ENCODE measurements at regions not wholly inside any gene's neighbourhood (a gene's known extent, or its start where the extent isn't known, plus 50 kb on each side); places are given as distances from the start of the nearest gene placed in this dataset.
A peak's percentile ranks its signal among the peaks of the same experiment; 100 is the strongest.

- Histone ChIP-seq H3K9me3 (ENCODE audit: insufficient read depth, low read depth, low read length) (no peaks in the 10 kb centered on the region), H3K79me1 (ENCODE audit: low read length) (no peaks in the 10 kb centered on the region), H2AFZ (ENCODE audit: insufficient read depth, low read length, poor library complexity) (no peak overlapping the region), H4K8ac (ENCODE audit: low read depth, low read length) (no peak overlapping the region), H3K4me2 (ENCODE audit: low read length) (no peak overlapping the region), H3K79me2 (ENCODE audit: control insufficient read depth, insufficient read depth, low read length, poor library complexity) (no peaks in the 10 kb centered on the region), H3K9ac (ENCODE audit: low read length) (no peak overlapping the region), H3K27me3 (ENCODE audit: insufficient read depth, low read length) (no peaks in the 10 kb centered on the region), H2AK5ac (ENCODE audit: low read length) (no peak overlapping the region), H3K23ac (ENCODE audit: low read length) (no peak overlapping the region), H2BK120ac (ENCODE audit: insufficient read depth, low read length, poor library complexity) (no peak overlapping the region), H4K12ac (ENCODE audit: low read depth, low read length) (no peak overlapping the region), H2BK12ac (ENCODE audit: low read length) (no peak overlapping the region), H3K4me3 (ENCODE audit: low read depth, low read length) (no peak overlapping the region), H3K14ac (ENCODE audit: low read length) (no peak overlapping the region), H3K18ac (ENCODE audit: low read length) (no peak overlapping the region), H3K4me1 (ENCODE audit: control insufficient read depth in 1 of 2, insufficient read depth in 2 of 2, low read length in 2 of 2) (peaks cover 4% of the 10 kb centered on the region in 2 experiments), H3K36me3 (ENCODE audit: control insufficient read depth in 1 of 2, insufficient read depth in 2 of 2, low read length in 2 of 2) (no peaks in the 10 kb centered on the region), H3K4ac (ENCODE audit: low read depth, low read length) (no peak overlapping the region), H3K27ac (ENCODE audit: low read depth, low read length) (no peak overlapping the region), H4K91ac (ENCODE audit: low read depth, low read length) (no peak overlapping the region), H2BK5ac (ENCODE audit: low read depth, low read length, poor library complexity) (no peak overlapping the region)
- no CpG with 5 or more reads among the region's 3 CpGs for WGBS (ENCODE audit: extremely low coverage, insufficient coverage, insufficient read length)
- no peak for DNase-seq
Observed at GRCh38 chr2:217684431-217685254, 318.2 kb downstream of the TNS1 start.

GRCh38 chr2:217683106-217683870 lies 319.5 kb downstream of the TNS1 start:
- Histone ChIP-seq H3K27ac (ENCODE audit: low read depth, low read length) (no peak overlapping the region), H3K14ac (ENCODE audit: low read length) (no peak overlapping the region), H3K4me2 (ENCODE audit: low read length) (no peak overlapping the region), H3K79me2 (ENCODE audit: control insufficient read depth, insufficient read depth, low read length, poor library complexity) (no peaks in the 10 kb centered on the region), H3K9me3 (ENCODE audit: insufficient read depth, low read depth, low read length) (no peaks in the 10 kb centered on the region), H4K91ac (ENCODE audit: low read depth, low read length) (no peak overlapping the region), H3K36me3 (ENCODE audit: control insufficient read depth in 1 of 2, insufficient read depth in 2 of 2, low read length in 2 of 2) (no peaks in the 10 kb centered on the region), H4K8ac (ENCODE audit: low read depth, low read length) (no peak overlapping the region), H3K4ac (ENCODE audit: low read depth, low read length) (no peak overlapping the region), H3K79me1 (ENCODE audit: low read length) (no peaks in the 10 kb centered on the region), H3K27me3 (ENCODE audit: insufficient read depth, low read length) (no peaks in the 10 kb centered on the region), H2BK12ac (ENCODE audit: low read length) (no peak overlapping the region), H2BK120ac (ENCODE audit: insufficient read depth, low read length, poor library complexity) (no peak overlapping the region), H4K12ac (ENCODE audit: low read depth, low read length) (no peak overlapping the region), H3K4me1 (ENCODE audit: control insufficient read depth in 1 of 2, insufficient read depth in 2 of 2, low read length in 2 of 2) (peaks cover 4% of the 10 kb centered on the region in 2 experiments), H2AFZ (ENCODE audit: insufficient read depth, low read length, poor library complexity) (no peak overlapping the region), H3K18ac (ENCODE audit: low read length) (no peak overlapping the region), H3K23ac (ENCODE audit: low read length) (no peak overlapping the region), H3K4me3 (ENCODE audit: low read depth, low read length) (no peak overlapping the region), H2AK5ac (ENCODE audit: low read length) (no peak overlapping the region), H3K9ac (ENCODE audit: low read length) (no peak overlapping the region), H2BK5ac (ENCODE audit: low read depth, low read length, poor library complexity) (no peak overlapping the region)
- DNase-seq = no peak
- no CpG with 5 or more reads among the region's 1 CpG for WGBS (ENCODE audit: extremely low coverage, insufficient coverage, insufficient read length)

- H3K9me3 ChIP-seq (ENCODE audit: insufficient read depth, low read depth, low read length) = no peaks in the 10 kb centered on the region
- no peak overlapping the region for H3K4me2 ChIP-seq (ENCODE audit: low read length)
- H3K4me3 ChIP-seq (ENCODE audit: low read depth, low read length) = no peak overlapping the region
- no peak overlapping the region for H4K8ac ChIP-seq (ENCODE audit: low read depth, low read length)
- H2BK5ac ChIP-seq (ENCODE audit: low read depth, low read length, poor library complexity) = no peak overlapping the region
- H3K36me3 ChIP-seq (ENCODE audit: control insufficient read depth in 1 of 2, insufficient read depth in 2 of 2, low read length in 2 of 2) = no peaks in the 10 kb centered on the region
- no peak overlapping the region for H3K18ac ChIP-seq (ENCODE audit: low read length)
- H2BK12ac ChIP-seq (ENCODE audit: low read length) = no peak overlapping the region
- no peak overlapping the region for H3K23ac ChIP-seq (ENCODE audit: low read length)
- H2AFZ ChIP-seq (ENCODE audit: insufficient read depth, low read length, poor library complexity) = no peak overlapping the region
- H3K9ac ChIP-seq (ENCODE audit: low read length) = no peak overlapping the region
- no peak overlapping the region for H3K27ac ChIP-seq (ENCODE audit: low read depth, low read length)
- H2AK5ac ChIP-seq (ENCODE audit: low read length) = no peak overlapping the region
- DNase-seq = no peak
- H4K91ac ChIP-seq (ENCODE audit: low read depth, low read length) = no peak overlapping the region
- no peak overlapping the region for H3K4ac ChIP-seq (ENCODE audit: low read depth, low read length)
- no peak overlapping the region for H4K12ac ChIP-seq (ENCODE audit: low read depth, low read length)
- H2BK120ac ChIP-seq (ENCODE audit: insufficient read depth, low read length, poor library complexity) = no peak overlapping the region
- no peaks in the 10 kb centered on the region for H3K79me2 ChIP-seq (ENCODE audit: control insufficient read depth, insufficient read depth, low read length, poor library complexity)
- no peaks in the 10 kb centered on the region for H3K79me1 ChIP-seq (ENCODE audit: low read length)
- H3K14ac ChIP-seq (ENCODE audit: low read length) = no peak overlapping the region
- H3K27me3 ChIP-seq (ENCODE audit: insufficient read depth, low read length) = no peaks in the 10 kb centered on the region
- peaks cover 2 to 4% of the 10 kb centered on the region in 2 experiments for H3K4me1 ChIP-seq (ENCODE audit: control insufficient read depth in 1 of 2, insufficient read depth in 2 of 2, low read length in 2 of 2)
Observed at GRCh38 chr2:217681791-217682190, 321.0 kb downstream of the TNS1 start.

GRCh38 chr2:217680381-217680780 lies 322.4 kb downstream of the TNS1 start:
- H3K9ac ChIP-seq (ENCODE audit: low read length) = no peak overlapping the region
- H3K9me3 ChIP-seq (ENCODE audit: insufficient read depth, low read depth, low read length) = no peaks in the 10 kb centered on the region
- H4K12ac ChIP-seq (ENCODE audit: low read depth, low read length) = no peak overlapping the region
- no peak overlapping the region for H2BK5ac ChIP-seq (ENCODE audit: low read depth, low read length, poor library complexity)
- no peak overlapping the region for H2BK12ac ChIP-seq (ENCODE audit: low read length)
- H3K4me1 ChIP-seq (ENCODE audit: control insufficient read depth in 1 of 2, insufficient read depth in 2 of 2, low read length in 2 of 2) = peaks cover 2 to 4% of the 10 kb centered on the region in 2 experiments
- no peaks in the 10 kb centered on the region for H3K79me2 ChIP-seq (ENCODE audit: control insufficient read depth, insufficient read depth, low read length, poor library complexity)
- no peak overlapping the region for H3K4me2 ChIP-seq (ENCODE audit: low read length)
- H3K36me3 ChIP-seq (ENCODE audit: control insufficient read depth in 1 of 2, insufficient read depth in 2 of 2, low read length in 2 of 2) = no peaks in the 10 kb centered on the region
- no peak overlapping the region for H2BK120ac ChIP-seq (ENCODE audit: insufficient read depth, low read length, poor library complexity)
- H3K23ac ChIP-seq (ENCODE audit: low read length) = no peak overlapping the region
- H2AK5ac ChIP-seq (ENCODE audit: low read length) = no peak overlapping the region
- H3K14ac ChIP-seq (ENCODE audit: low read length) = no peak overlapping the region
- no peaks in the 10 kb centered on the region for H3K27me3 ChIP-seq (ENCODE audit: insufficient read depth, low read length)
- H3K27ac ChIP-seq (ENCODE audit: low read depth, low read length) = no peak overlapping the region
- no peak overlapping the region for H3K18ac ChIP-seq (ENCODE audit: low read length)
- peak in 1 of 2 donors; percentile 10 for DNase-seq
- no peak overlapping the region for H3K4me3 ChIP-seq (ENCODE audit: low read depth, low read length)
- no peak overlapping the region for H3K4ac ChIP-seq (ENCODE audit: low read depth, low read length)
- H4K8ac ChIP-seq (ENCODE audit: low read depth, low read length) = no peak overlapping the region
- H2AFZ ChIP-seq (ENCODE audit: insufficient read depth, low read length, poor library complexity) = no peak overlapping the region
- WGBS (ENCODE audit: extremely low coverage, insufficient coverage, insufficient read length) = no CpG with 5 or more reads among the region's 2 CpGs
- no peaks in the 10 kb centered on the region for H3K79me1 ChIP-seq (ENCODE audit: low read length)
- H4K91ac ChIP-seq (ENCODE audit: low read depth, low read length) = no peak overlapping the region
